Lung (tissue), 11 donors: ENCODE measurements at regions not wholly inside any gene's neighbourhood (a gene's known extent, or its start where the extent isn't known, plus 50 kb on each side); places are given as distances from the start of the nearest gene placed in this dataset.

Experiments
- ATAC-seq: fragments of 200-7000 bp; cut with Tn5 transposase; one replicate; pipeline ENCODE4 v1.9.1; 2020; ENCODE audit warnings: moderate number of reproducible peaks; ENCODE audit not compliant: insufficient read depth, low FRiP score
- DNase-seq, 3 donors: peaks; one replicate each; pipeline ENCODE4 v3.0.0-alpha.2; 2013 to 2017
- H3K27ac ChIP-seq, 2 donors: one replicate each; pipeline ENCODE4 v1.5.1; 2013; ENCODE audit warnings: mild to moderate bottlenecking in 2 of 2, moderate library complexity in 2 of 2, control low read depth in 1 of 2, inconsistent platforms in 1 of 2, low read depth in 1 of 2, low read length in 1 of 2
- H3K27me3 ChIP-seq, 3 donors: one replicate each; pipeline ENCODE4 v1.5.1; 2013; ENCODE audit warnings: low read length in 2 of 3; ENCODE audit not compliant: control insufficient read depth in 3 of 3, insufficient read depth in 3 of 3
- H3K36me3 ChIP-seq, 4 donors: one replicate each; pipeline ENCODE4 v1.5.1; 2013; ENCODE audit warnings: low read length in 4 of 4, mild to moderate bottlenecking in 1 of 4, moderate library complexity in 1 of 4; ENCODE audit not compliant: control insufficient read depth in 4 of 4, insufficient read depth in 4 of 4
- H3K4me1 ChIP-seq, 5 donors: one replicate each; pipeline ENCODE4 v1.5.1; 2013; ENCODE audit warnings: low read length in 5 of 5, mild to moderate bottlenecking in 2 of 5, moderate library complexity in 1 of 5; ENCODE audit not compliant: control insufficient read depth in 5 of 5, insufficient read depth in 5 of 5
- H3K4me3 ChIP-seq: one replicate; pipeline ENCODE4 v1.5.1; 2013; ENCODE audit warnings: mild to moderate bottlenecking, control low read depth, moderate library complexity
- H3K9ac ChIP-seq, 2 donors: one replicate each; pipeline ENCODE4 v1.5.1; 2013; ENCODE audit warnings: low read length in 2 of 2, control low read depth in 1 of 2; ENCODE audit not compliant: insufficient read depth in 1 of 2
- H3K9me3 ChIP-seq, 4 donors: one replicate each; pipeline ENCODE4 v1.5.1; 2013; ENCODE audit warnings: low read length in 3 of 4, mild to moderate bottlenecking in 1 of 4, moderate library complexity in 1 of 4; ENCODE audit not compliant: control insufficient read depth in 4 of 4, insufficient read depth in 3 of 4
- CTCF ChIP-seq: IDR thresholded peaks from 2 replicates; pipeline ENCODE4 v1.5.1; 2012; ENCODE audit warnings: mild to moderate bottlenecking; ENCODE audit errors: control extremely low read depth, extremely low read depth
- WGBS, 2 donors: extraction: QIAGEN DNeasy Blood & Tissue Kit; methylation state at CpG; one replicate each; pipeline ENCODE4 v1.1.7; 2013; 5-methylcytosine and 5-hydroxymethylcytosine counted together
- donor health status: control.
- donor health status: control.
- donor health status: Bipolar disorder and iron deficiency.
- donor health status: healthy.
- donor health status: DM: yes; HTN: yes; CAD: no.

GRCh38 chr18:76223403-76223802 is 271.6 kb downstream of the ZNF516 start:
- no peak for TF ChIP-seq CTCF
- Histone ChIP-seq H3K4me3 (no peak overlapping the region), H3K9me3 (peaks cover 0 to 12% (median 0%) of the 10 kb centered on the region in 4 donors), H3K9ac (no peak overlapping the region), H3K36me3 (no peaks in the 10 kb centered on the region), H3K4me1 (peaks cover 0 to 3% (median 0%) of the 10 kb centered on the region in 5 donors), H3K27me3 (no peaks in the 10 kb centered on the region), H3K27ac (no peak overlapping the region)
- ATAC-seq, result no peak
- DNase-seq, result no peak
- 92 to 99% methylated on average over 8 of the region's 8 CpGs for WGBS, 2 donors

- Histone ChIP-seq H3K9me3 (peaks cover 0 to 8% (median 0%) of the 10 kb centered on the region in 4 donors), H3K9ac (no peak overlapping the region), H3K4me3 (no peak overlapping the region), H3K4me1 (peaks cover 0 to 4% (median 0%) of the 10 kb centered on the region in 5 donors), H3K27ac (no peak overlapping the region), H3K36me3 (no peaks in the 10 kb centered on the region), H3K27me3 (no peaks in the 10 kb centered on the region)
- 83 to 91% methylated on average over 8 of the region's 8 CpGs for WGBS, 2 donors
- DNase-seq (no peak), ATAC-seq (no peak)
- no peak for TF ChIP-seq CTCF
Observed at GRCh38 chr18:76219023-76219422, 276.0 kb downstream of the ZNF516 start.

- Histone ChIP-seq H3K4me3 (no peak overlapping the region), H3K4me1 (peaks cover 0 to 4% (median 0%) of the 10 kb centered on the region in 5 donors), H3K27me3 (no peaks in the 10 kb centered on the region), H3K36me3 (no peaks in the 10 kb centered on the region), H3K9ac (no peak overlapping the region), H3K27ac (no peak overlapping the region), H3K9me3 (peaks cover 0 to 4% (median 0%) of the 10 kb centered on the region in 4 donors)
- TF ChIP-seq CTCF, result no peak
- ATAC-seq (no peak), DNase-seq (no peak)
- WGBS, 2 donors, result 91 to 94% methylated on average over 1 of the region's 1 CpG
Observed at GRCh38 chr18:76216096-76216495, 278.9 kb downstream of the ZNF516 start.

GRCh38 chr18:76213991-76214390 is 281.1 kb downstream of the ZNF516 start:
- Histone ChIP-seq H3K27me3 (peaks cover 0 to 4% (median 0%) of the 10 kb centered on the region in 3 donors), H3K27ac (no peak overlapping the region), H3K9ac (no peak overlapping the region), H3K36me3 (no peaks in the 10 kb centered on the region), H3K4me1 (peaks cover 0 to 4% (median 0%) of the 10 kb centered on the region in 5 donors), H3K4me3 (no peak overlapping the region), H3K9me3 (peaks cover 0 to 4% (median 0%) of the 10 kb centered on the region in 4 donors)
- 84 to 86% methylated on average over 3 of the region's 3 CpGs for WGBS, 2 donors
- DNase-seq, result no peak
- no peak for ATAC-seq
- no peak for TF ChIP-seq CTCF
